ENCODE measurements at regions not wholly inside any gene's neighbourhood (a gene's known extent, or its start where the extent isn't known, plus 50 kb on each side); places are given as distances from the start of the nearest gene placed in this dataset.

DNA sequence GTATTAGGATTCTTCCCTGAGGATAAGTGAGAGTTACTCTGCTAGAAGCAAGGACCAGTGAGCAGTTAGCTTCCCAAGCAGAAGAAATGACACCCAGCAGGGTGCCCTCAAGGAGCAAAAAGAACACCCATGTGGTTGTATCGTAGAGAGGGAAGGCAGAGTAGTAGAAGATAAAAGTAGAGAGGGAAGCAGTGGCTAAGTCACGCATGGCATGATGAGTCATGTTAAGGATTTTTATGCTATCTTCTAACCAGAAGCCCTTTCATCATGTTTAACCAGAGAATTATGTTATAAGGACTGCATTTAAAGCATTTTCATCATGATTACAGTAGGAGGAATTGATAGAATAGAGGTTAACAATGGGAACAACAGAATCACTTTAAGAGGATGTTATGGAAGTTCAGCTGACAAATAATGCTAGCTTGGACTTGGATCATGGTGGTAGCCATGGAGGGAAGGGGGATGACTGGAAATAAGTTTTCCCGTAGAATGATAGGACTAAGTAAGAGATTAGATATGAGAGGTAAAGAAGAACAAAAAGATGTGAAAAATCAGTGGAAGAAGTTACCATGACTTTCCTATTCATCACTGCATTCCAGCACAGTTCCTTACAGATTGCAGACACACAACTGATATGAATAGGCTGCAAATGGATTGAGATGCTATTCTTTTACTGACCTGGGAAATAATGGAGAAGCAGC is 383.5 kb upstream of the INTU start:
- TF ChIP-seq REST (IDR thresholded peaks at IDR 0.05; ENCODE audit: low read depth, low read length) = no peak
- TF ChIP-seq EP300 (IDR thresholded peaks at IDR 0.05; ENCODE audit: borderline replicate concordance in 1 of 2, control insufficient read depth in 1 of 2, low read depth in 2 of 2, low read length in 2 of 2) = no peak
- no peak for TF ChIP-seq CTCF (IDR thresholded peaks at IDR 0.05 in 2 of 3, conservative IDR thresholded peaks at IDR 0.05 in 1 of 3; ENCODE audit: control insufficient read depth in 2 of 3, extremely low read depth in 1 of 3, insufficient read depth in 1 of 3, low read depth in 3 of 3, low read length in 3 of 3)
- no peak for TF ChIP-seq EZH2 (IDR thresholded peaks at IDR 0.05; ENCODE audit: borderline replicate concordance, control insufficient read depth, low read depth, low read length)
- no peak for TF ChIP-seq HDAC2 (IDR thresholded peaks at IDR 0.05)
- no peak for TF ChIP-seq RFX5 (IDR thresholded peaks at IDR 0.05; ENCODE audit: low read depth, low read length)
- TF ChIP-seq RAD21 (IDR thresholded peaks at IDR 0.05; ENCODE audit: insufficient read depth, low read depth, low read length) = no peak
- TF ChIP-seq POLR2A (IDR thresholded peaks at IDR 0.05; ENCODE audit: low read depth, low read length) = no peak
- no peak for TF ChIP-seq JUNB (IDR thresholded peaks at IDR 0.05)
- TF ChIP-seq TARDBP (IDR thresholded peaks at IDR 0.05; ENCODE audit: borderline replicate concordance) = no peak
- no peak for TF ChIP-seq ATF2 (IDR thresholded peaks at IDR 0.05; ENCODE audit: low read length)
- TF ChIP-seq, protein P1, sequence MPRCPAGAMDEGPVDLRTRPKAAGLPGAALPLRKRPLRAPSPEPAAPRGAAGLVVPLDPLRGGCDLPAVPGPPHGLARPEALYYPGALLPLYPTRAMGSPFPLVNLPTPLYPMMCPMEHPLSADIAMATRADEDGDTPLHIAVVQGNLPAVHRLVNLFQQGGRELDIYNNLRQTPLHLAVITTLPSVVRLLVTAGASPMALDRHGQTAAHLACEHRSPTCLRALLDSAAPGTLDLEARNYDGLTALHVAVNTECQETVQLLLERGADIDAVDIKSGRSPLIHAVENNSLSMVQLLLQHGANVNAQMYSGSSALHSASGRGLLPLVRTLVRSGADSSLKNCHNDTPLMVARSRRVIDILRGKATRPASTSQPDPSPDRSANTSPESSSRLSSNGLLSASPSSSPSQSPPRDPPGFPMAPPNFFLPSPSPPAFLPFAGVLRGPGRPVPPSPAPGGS (IDR thresholded peaks at IDR 0.05; ENCODE audit: borderline replicate concordance, insufficient read depth, low read depth, low read length, poor library complexity, severe bottlenecking) = no peak
